NB4 (cell line): ENCODE measurements at regions not wholly inside any gene's neighbourhood (a gene's known extent, or its start where the extent isn't known, plus 50 kb on each side); places are given as distances from the start of the nearest gene placed in this dataset.

Experiments used
- DNase-seq: peaks from one replicate; pipeline ENCODE4 v3.0.0; 2010; ENCODE audit warnings: low read depth
- H3K4me3 ChIP-seq: one replicate; pipeline ENCODE4 v1.5.1; 2011; ENCODE audit warnings: mild to moderate bottlenecking, low read depth, low read length, moderate library complexity
- MYC ChIP-seq: IDR thresholded peaks from 2 replicates; pipeline ENCODE4 v1.6.1; 2011; ENCODE audit warnings: low read depth, low read length
- POLR2A ChIP-seq: IDR thresholded peaks from 2 replicates; pipeline ENCODE4 v1.6.1; 2011; ENCODE audit warnings: mild to moderate bottlenecking; ENCODE audit not compliant: insufficient read length; ENCODE audit errors: extremely low read depth
- TF ChIP-seq, protein P1 (sequence below): IDR thresholded peaks from 2 replicates; pipeline ENCODE4 v1.6.1; 2011; ENCODE audit warnings: low read depth, low read length
- TF ChIP-seq, protein P2 (sequence below): IDR thresholded peaks from one replicate; pipeline ENCODE4 v1.5.1; 2012; ENCODE audit warnings: low read depth, low read length

DNA sequence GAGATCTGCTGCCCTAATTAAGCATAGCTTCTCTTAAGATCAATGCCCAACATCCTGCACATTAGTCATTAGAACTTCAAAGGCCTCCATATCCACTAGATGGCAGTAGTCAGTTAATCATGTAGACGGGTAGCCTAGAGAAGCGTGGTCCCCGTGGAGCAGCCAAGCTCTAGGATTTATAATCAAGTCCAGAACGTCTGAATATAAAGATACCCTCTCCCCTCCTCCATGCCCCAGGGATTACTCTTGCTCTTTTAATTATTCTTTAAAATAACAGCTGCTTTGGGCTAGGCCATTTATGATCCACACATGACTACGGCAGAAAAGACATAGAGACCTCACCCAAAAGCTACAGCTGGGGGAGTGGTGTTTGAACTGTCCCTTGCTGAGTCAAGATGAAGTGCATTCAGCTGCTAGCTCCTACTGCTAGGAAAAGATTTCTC, 327.6 kb upstream of the PLET1 start:
- peak; percentile 77 for DNase-seq
- H3K4me3 ChIP-seq, result no peak overlapping the region
- no peak for TF ChIP-seq POLR2A
- TF ChIP-seq, protein P1, sequence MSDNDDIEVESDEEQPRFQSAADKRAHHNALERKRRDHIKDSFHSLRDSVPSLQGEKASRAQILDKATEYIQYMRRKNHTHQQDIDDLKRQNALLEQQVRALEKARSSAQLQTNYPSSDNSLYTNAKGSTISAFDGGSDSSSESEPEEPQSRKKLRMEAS, result peak; percentile 43
- TF ChIP-seq, protein P2, sequence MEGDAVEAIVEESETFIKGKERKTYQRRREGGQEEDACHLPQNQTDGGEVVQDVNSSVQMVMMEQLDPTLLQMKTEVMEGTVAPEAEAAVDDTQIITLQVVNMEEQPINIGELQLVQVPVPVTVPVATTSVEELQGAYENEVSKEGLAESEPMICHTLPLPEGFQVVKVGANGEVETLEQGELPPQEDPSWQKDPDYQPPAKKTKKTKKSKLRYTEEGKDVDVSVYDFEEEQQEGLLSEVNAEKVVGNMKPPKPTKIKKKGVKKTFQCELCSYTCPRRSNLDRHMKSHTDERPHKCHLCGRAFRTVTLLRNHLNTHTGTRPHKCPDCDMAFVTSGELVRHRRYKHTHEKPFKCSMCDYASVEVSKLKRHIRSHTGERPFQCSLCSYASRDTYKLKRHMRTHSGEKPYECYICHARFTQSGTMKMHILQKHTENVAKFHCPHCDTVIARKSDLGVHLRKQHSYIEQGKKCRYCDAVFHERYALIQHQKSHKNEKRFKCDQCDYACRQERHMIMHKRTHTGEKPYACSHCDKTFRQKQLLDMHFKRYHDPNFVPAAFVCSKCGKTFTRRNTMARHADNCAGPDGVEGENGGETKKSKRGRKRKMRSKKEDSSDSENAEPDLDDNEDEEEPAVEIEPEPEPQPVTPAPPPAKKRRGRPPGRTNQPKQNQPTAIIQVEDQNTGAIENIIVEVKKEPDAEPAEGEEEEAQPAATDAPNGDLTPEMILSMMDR, result peak; percentile 64

DNA sequence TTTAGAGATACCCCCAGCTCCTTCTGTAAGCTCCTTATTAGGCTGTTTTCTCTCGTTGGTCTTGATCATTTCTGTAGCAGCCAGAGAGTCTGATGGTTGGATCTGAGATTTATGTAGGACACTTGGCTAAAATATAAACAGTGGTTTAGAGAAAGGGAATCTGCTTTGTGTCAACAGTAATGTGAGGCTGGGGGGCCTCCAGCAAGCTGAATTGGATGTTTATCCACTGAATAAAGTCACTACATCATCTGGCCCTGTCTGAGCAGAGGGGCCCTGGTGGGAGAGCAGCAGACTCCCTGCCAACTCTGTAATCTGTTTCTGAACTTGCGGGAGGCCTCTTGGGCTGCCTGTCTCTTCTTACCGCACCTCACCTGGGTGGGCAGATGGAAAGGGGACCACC, 328.5 kb upstream of the PLET1 start:
- H3K4me3 ChIP-seq, result no peak overlapping the region
- DNase-seq, result no peak
- no peak for TF ChIP-seq MYC
- TF ChIP-seq, protein P1, result no peak
- TF ChIP-seq, protein P2, result no peak
- no peak for TF ChIP-seq POLR2A

DNA sequence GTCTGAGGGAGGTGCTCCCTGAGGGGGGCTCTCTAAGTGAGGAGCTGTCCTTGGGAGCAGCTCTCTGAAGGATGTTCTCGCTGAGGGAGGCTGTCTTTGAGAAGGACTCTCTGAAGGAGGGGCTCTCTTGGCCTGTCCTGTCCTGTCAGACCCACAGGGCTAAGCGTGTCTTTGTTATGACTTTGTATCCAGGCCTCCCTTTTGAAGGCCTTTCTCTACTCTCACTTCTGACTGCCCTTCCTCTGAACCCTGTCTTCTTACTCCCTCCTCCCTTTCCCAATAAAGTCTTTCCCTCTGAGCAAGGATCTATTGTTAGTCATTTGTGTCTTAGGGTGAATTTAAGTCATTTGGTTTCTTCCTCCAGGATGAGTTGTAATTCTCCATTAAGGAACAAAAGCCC, 330.1 kb upstream of the PLET1 start:
- no peak for DNase-seq
- no peak overlapping the region for H3K4me3 ChIP-seq
- TF ChIP-seq POLR2A (no peak), MYC (no peak)
- TF ChIP-seq, protein P2, result no peak
- TF ChIP-seq, protein P1, result no peak

DNA sequence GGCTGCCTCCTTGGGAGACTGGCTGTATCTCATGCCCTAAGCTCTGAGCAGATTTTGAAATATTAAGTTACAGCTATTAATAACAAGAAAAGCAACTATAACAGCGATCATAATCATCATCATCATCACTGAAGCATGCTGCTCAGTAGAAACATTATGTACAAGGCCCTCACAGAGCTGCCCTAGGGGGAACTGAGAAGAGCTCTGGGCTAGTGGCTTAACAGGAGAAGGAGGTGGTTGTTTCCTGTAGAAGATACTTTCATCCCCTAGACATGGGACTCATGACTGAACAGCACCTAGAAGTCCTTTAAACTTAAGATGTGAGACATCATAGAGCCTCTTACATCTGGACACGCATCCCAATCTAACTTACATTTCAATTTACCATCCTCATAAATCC, 332.8 kb upstream of the PLET1 start:
- DNase-seq, result no peak
- no peak for TF ChIP-seq POLR2A
- TF ChIP-seq, protein P2, result no peak
- no peak for TF ChIP-seq MYC
- TF ChIP-seq, protein P1, result no peak
- H3K4me3 ChIP-seq, result no peak overlapping the region

- TF ChIP-seq, protein P1, result no peak
- TF ChIP-seq, protein P2, result no peak
- TF ChIP-seq POLR2A (no peak), MYC (no peak)
- no peak for DNase-seq
- no peak overlapping the region for H3K4me3 ChIP-seq
Observed at GRCh38 chr11:112596324-112596723, 335.7 kb upstream of the PLET1 start.

DNA sequence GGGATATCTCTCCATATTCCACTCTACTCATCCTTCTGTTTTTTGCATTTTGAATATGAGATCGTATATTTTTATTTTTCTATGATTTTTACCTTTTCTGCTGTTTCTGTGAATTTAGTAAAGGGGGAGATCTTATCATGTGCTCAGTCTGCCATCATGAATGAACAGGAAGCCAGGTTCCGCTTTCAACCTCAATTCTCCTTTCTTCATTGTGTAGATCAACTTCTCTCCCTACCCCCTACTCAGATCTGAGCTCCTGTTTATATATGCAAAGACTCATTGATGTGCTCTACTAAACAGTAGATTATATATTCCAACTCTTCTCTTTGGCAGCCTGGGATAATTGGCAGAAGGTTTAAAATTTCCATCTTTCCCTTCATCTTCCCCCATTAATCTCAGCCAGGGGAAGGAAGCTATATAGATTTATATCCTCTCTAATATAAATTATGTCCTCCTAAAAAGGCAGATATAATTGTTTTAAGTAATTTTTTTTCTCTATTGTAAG, 336.7 kb upstream of the PLET1 start:
- DNase-seq, result no peak
- no peak overlapping the region for H3K4me3 ChIP-seq
- TF ChIP-seq, protein P2, result no peak
- TF ChIP-seq MYC, result no peak
- TF ChIP-seq, protein P1, result no peak
- no peak for TF ChIP-seq POLR2A
